Natural killer cell (primary cell): ENCODE measurements at regions not wholly inside any gene's neighbourhood (a gene's known extent, or its start where the extent isn't known, plus 50 kb on each side); places are given as distances from the start of the nearest gene placed in this dataset.

ENCODE experiments used
- ATAC-seq, 3 donors: fragments of 150-1000 bp in 2 of 3; fragments of 200-7000 bp in 1 of 3; cut with Tn5 transposase; 1 replicate in 1 of 3; 2 replicates in 2 of 3; pipeline ENCODE4 v1.10.0; 2021; ENCODE audit warnings: mild to moderate bottlenecking in 2 of 3, moderate library complexity in 2 of 3
- DNase-seq, 2 donors: peaks; one replicate each; pipeline versions ENCODE4 v3.0.0 to v3.0.0-alpha.2; 2013 to 2021; ENCODE audit warnings: mixed read lengths in 1 of 2
- H3K27ac ChIP-seq: one replicate; pipeline ENCODE4 v1.5.1; 2013; ENCODE audit warnings: mild to moderate bottlenecking, low read length
- H3K27me3 ChIP-seq: one replicate; pipeline ENCODE4 v1.6.1; 2013; ENCODE audit warnings: low read length; ENCODE audit not compliant: control insufficient read depth, insufficient read depth
- H3K36me3 ChIP-seq: one replicate; pipeline ENCODE4 v1.6.1; 2013; ENCODE audit warnings: low read length; ENCODE audit not compliant: control insufficient read depth, insufficient read depth
- H3K4me1 ChIP-seq: one replicate; pipeline ENCODE4 v1.6.1; 2013; ENCODE audit warnings: low read length; ENCODE audit not compliant: control insufficient read depth, insufficient read depth
- H3K4me3 ChIP-seq: one replicate; pipeline ENCODE4 v1.5.1; 2013; ENCODE audit warnings: low read length
- H3K9me3 ChIP-seq: one replicate; pipeline ENCODE4 v1.6.1; 2013; ENCODE audit warnings: low read length; ENCODE audit not compliant: control insufficient read depth, insufficient read depth
- H3K27ac Mint-ChIP-seq, 2 donors: one replicate each; pipeline ENCODE4 v1.8.0; 2022; ENCODE audit warnings: mild to moderate bottlenecking in 2 of 2, mixed read lengths in 2 of 2, moderate library complexity in 1 of 2
- H3K27me3 Mint-ChIP-seq, 2 donors: one replicate each; pipeline ENCODE4 v1.8.0; 2022; ENCODE audit warnings: low read depth in 2 of 2, mixed read lengths in 2 of 2
- H3K36me3 Mint-ChIP-seq: one replicate; pipeline ENCODE4 v1.8.0; 2022; ENCODE audit warnings: mixed read lengths
- H3K4me1 Mint-ChIP-seq, 2 donors: one replicate each; pipeline ENCODE4 v1.8.0; 2022; ENCODE audit warnings: mixed read lengths in 2 of 2
- H3K4me3 Mint-ChIP-seq: one replicate; pipeline ENCODE4 v1.8.0; 2022; ENCODE audit warnings: mild to moderate bottlenecking, moderate library complexity, mixed read lengths
- H3K9me3 Mint-ChIP-seq, 2 donors: one replicate each; pipeline ENCODE4 v1.8.0; 2022; ENCODE audit warnings: mixed read lengths in 2 of 2
- CTCF ChIP-seq: fragments of 200-600 bp; IDR thresholded peaks from one replicate; pipeline ENCODE4 v1.8.0; 2022; ENCODE audit warnings: antibody characterized with exemption
- WGBS: methylation state at CpG from one replicate; pipeline ENCODE4 v1.1.7; 2013; ENCODE audit warnings: missing lambda C conversion rate; ENCODE audit not compliant: insufficient coverage; 5-methylcytosine and 5-hydroxymethylcytosine counted together
- intact Hi-C: fragments of 100-400 bp; cut with micrococcal nuclease; formaldehyde crosslinking; loops from one replicate; pipeline ENCODE4 v1.14.2; 2022

GRCh38 chr15:39286706-39287105, 294.2 kb upstream of the THBS1 start:
- no peak overlapping the region for H3K4me3 ChIP-seq
- H3K9me3 Mint-ChIP-seq: no peaks in the 10 kb centered on the region
- intact Hi-C loops: no loop called here
- no peaks in the 10 kb centered on the region for H3K36me3 Mint-ChIP-seq
- H3K4me1 Mint-ChIP-seq: no peaks in the 10 kb centered on the region
- no peaks in the 10 kb centered on the region for H3K36me3 ChIP-seq
- H3K27me3 ChIP-seq: peaks cover 2% of the 10 kb centered on the region
- ATAC-seq: no peak
- H3K27ac ChIP-seq: no peak overlapping the region
- H3K27me3 Mint-ChIP-seq: peaks cover 31 to 58% of the 10 kb centered on the region in 2 donors
- H3K4me1 ChIP-seq: no peaks in the 10 kb centered on the region
- WGBS: 27% methylated on average over 1 of the region's 2 CpGs
- DNase-seq: no peak
- no peak overlapping the region for H3K27ac Mint-ChIP-seq
- no peak overlapping the region for H3K4me3 Mint-ChIP-seq
- H3K9me3 ChIP-seq: no peaks in the 10 kb centered on the region
- no peak for TF ChIP-seq CTCF

GRCh38 chr15:39287322-39288195, 293.3 kb upstream of the THBS1 start:
- H3K36me3 Mint-ChIP-seq: no peaks in the 10 kb centered on the region
- WGBS: 76% methylated on average over 6 of the region's 6 CpGs

GRCh38 chr15:39290711-39291435, 290.0 kb upstream of the THBS1 start:
- Mint-ChIP-seq H3K36me3 (no peaks in the 10 kb centered on the region), H3K27me3 (peaks cover 29 to 30% of the 10 kb centered on the region in 2 donors)
- WGBS: 94% methylated on average over 3 of the region's 4 CpGs

More at GRCh38 chr15:39287322-39288195, 293.3 kb upstream of the THBS1 start:
- Mint-ChIP-seq H3K27ac (no peak overlapping the region), H3K4me3 (no peak overlapping the region), H3K4me1 (no peaks in the 10 kb centered on the region), H3K9me3 (peaks cover 2 to 3% of the 10 kb centered on the region in 2 donors), H3K27me3 (peaks cover 34 to 52% of the 10 kb centered on the region in 2 donors)
- intact Hi-C loops: no loop called here
- Histone ChIP-seq H3K27me3 (peaks cover 2% of the 10 kb centered on the region), H3K9me3 (no peaks in the 10 kb centered on the region), H3K4me1 (no peaks in the 10 kb centered on the region), H3K4me3 (no peak overlapping the region), H3K36me3 (no peaks in the 10 kb centered on the region), H3K27ac (no peak overlapping the region)
- ATAC-seq (no peak), DNase-seq (no peak)
- TF ChIP-seq CTCF: no peak

More at GRCh38 chr15:39290711-39291435, 290.0 kb upstream of the THBS1 start:
- Histone ChIP-seq H3K36me3 (no peaks in the 10 kb centered on the region), H3K27me3 (peaks cover 2% of the 10 kb centered on the region), H3K4me3 (no peak overlapping the region), H3K27ac (no peak overlapping the region), H3K9me3 (no peaks in the 10 kb centered on the region), H3K4me1 (no peaks in the 10 kb centered on the region)
- H3K4me3 Mint-ChIP-seq: no peak overlapping the region
- intact Hi-C loops: no loop called here
- H3K4me1 Mint-ChIP-seq: no peaks in the 10 kb centered on the region
- TF ChIP-seq CTCF: no peak
- ATAC-seq: no peak
- no peak overlapping the region for H3K27ac Mint-ChIP-seq
- no peak for DNase-seq
- H3K9me3 Mint-ChIP-seq: peaks cover 2 to 3% of the 10 kb centered on the region in 2 donors
